GM12878 (cell line): ENCODE measurements at regions not wholly inside any gene's neighbourhood (a gene's known extent, or its start where the extent isn't known, plus 50 kb on each side); places are given as distances from the start of the nearest gene placed in this dataset.

Experiments used
- ATAC-seq: fragments of 200-7000 bp; cut with Tn5 transposase; 3 replicates; pipeline ENCODE4 v1.9.1; 2020; ENCODE audit warnings: mild to moderate bottlenecking, moderate library complexity
- BruUV-seq: library from RNA; stranded (reverse); fragments of 400-500 nt; replicated peaks from 2 replicates; lab custom pipeline; 2021; lab: Mats Ljungman, UMichigan
- CTCF ChIA-PET: fragments of 300-600 bp; sonication (Branson Sonifier 250); formaldehyde crosslinking; extraction: SDS; loops from one replicate; lab custom pipeline; 2021; ENCODE audit warnings: inconsistent platforms; lab: Yijun Ruan, JAX
- POLR2A ChIA-PET: fragments of 350-600 bp; formaldehyde crosslinking; extraction: SDS; loops from one replicate; lab custom pipeline; 2021; ENCODE audit warnings: inconsistent platforms; lab: Charles Lee
- RAD21 ChIA-PET: fragments of 300-600 bp; sonication (Branson Sonifier 250); formaldehyde crosslinking; loops from one replicate; lab custom pipeline; 2023; ENCODE audit warnings: antibody characterized with exemption; ENCODE audit not compliant: unreplicated experiment; lab: Charles Lee
- SMC1A ChIA-PET: fragments of 300-600 bp; sonication (Branson Sonifier 250); formaldehyde crosslinking; loops from one replicate; lab custom pipeline; 2023; ENCODE audit not compliant: unreplicated experiment, uncharacterized antibody; lab: Charles Lee
- DNase-seq: peaks from one replicate; pipeline ENCODE4 v3.0.0-alpha.2; 2011; ENCODE audit warnings: low read depth, low spot score
- FAIRE-seq: peaks from 3 replicates; lab custom pipeline; 2011; peaks lifted over from hg19 to GRCh38; lab: Jason Lieb, UNC
- H2AFZ ChIP-seq: 2 replicates; pipeline ENCODE4 v1.6.0; 2011; ENCODE audit warnings: low read depth, low read length, control low read depth; ENCODE audit not compliant: control insufficient read depth
- H3K27ac ChIP-seq: 2 replicates; pipeline ENCODE4 v1.5.1; 2011; ENCODE audit warnings: control low read depth; ENCODE audit not compliant: control insufficient read depth, insufficient read depth
- H3K27me3 ChIP-seq, 2 experiments: replicated peaks in 1 of 2; 2 replicates each; pipeline versions ENCODE4 v1.6.0 to v1.6.1; 2011; ENCODE audit warnings: low read length in 1 of 2; ENCODE audit not compliant: control insufficient read depth in 2 of 2, insufficient read depth in 2 of 2
- H3K36me3 ChIP-seq, 2 experiments: 2 replicates each; pipeline ENCODE4 v1.5.1; 2011; ENCODE audit warnings: low read length in 1 of 2; ENCODE audit not compliant: control insufficient read depth in 2 of 2, insufficient read depth in 2 of 2
- H3K4me1 ChIP-seq: 2 replicates; pipeline ENCODE4 v1.6.1; 2011; ENCODE audit warnings: mild to moderate bottlenecking, low read length, moderate library complexity, mixed read lengths; ENCODE audit not compliant: control insufficient read depth, insufficient read depth
- H3K4me2 ChIP-seq: 2 replicates; pipeline ENCODE4 v1.6.0; 2011; ENCODE audit warnings: control low read depth; ENCODE audit not compliant: control insufficient read depth, insufficient read depth
- H3K4me3 ChIP-seq: fragments of 200-600 bp; sonication (generic); 2 replicates; pipeline ENCODE4 v1.5.1; 2016
- H3K79me2 ChIP-seq: 2 replicates; pipeline ENCODE4 v1.6.0; 2011; ENCODE audit warnings: low read length; ENCODE audit not compliant: control insufficient read depth, insufficient read depth
- H3K9ac ChIP-seq: 2 replicates; pipeline ENCODE4 v1.8.0; 2011; ENCODE audit warnings: low read length, control low read depth, mixed read lengths; ENCODE audit not compliant: control insufficient read depth, insufficient read depth
- H3K9me3 ChIP-seq: replicated peaks from 3 replicates; pipeline ENCODE4 v1.5.1; 2011; ENCODE audit warnings: mild to moderate bottlenecking, low read length; ENCODE audit not compliant: control insufficient read depth, insufficient read depth
- H4K20me1 ChIP-seq: 2 replicates; pipeline ENCODE4 v1.6.0; 2011; ENCODE audit not compliant: control insufficient read depth, insufficient read depth
- BCL11A ChIP-seq: IDR thresholded peaks from 2 replicates; pipeline ENCODE4 v1.6.1; 2011; ENCODE audit warnings: low read depth, low read length
- BHLHE40 ChIP-seq, 2 experiments: fragments of 450-650 bp in 1 of 2; IDR thresholded peaks; 2 replicates each; pipeline ENCODE4 v1.6.1; 2011 to 2017; ENCODE audit warnings: low read depth in 2 of 2, borderline replicate concordance in 1 of 2, improper control_type of control experiment in 1 of 2, low read length in 1 of 2, mild to moderate bottlenecking in 1 of 2
- CREB1 ChIP-seq: IDR thresholded peaks from 2 replicates; pipeline ENCODE4 v1.6.1; 2012; ENCODE audit warnings: low read depth, mild to moderate bottlenecking, inconsistent platforms
- EZH2 ChIP-seq: IDR thresholded peaks from 2 replicates; pipeline ENCODE4 v1.6.1; 2012; ENCODE audit warnings: low read depth, mild to moderate bottlenecking, control low read depth, inconsistent platforms, low read length, borderline replicate concordance; ENCODE audit not compliant: control insufficient read depth
- FOXK2 ChIP-seq: fragments of 450-650 bp; IDR thresholded peaks from 2 replicates; pipeline ENCODE4 v1.6.1; 2017; ENCODE audit warnings: mild to moderate bottlenecking, moderate library complexity
- GABPA ChIP-seq: IDR thresholded peaks from 2 replicates; pipeline ENCODE4 v1.6.1; 2014; ENCODE audit warnings: antibody characterized with exemption, low read depth, mild to moderate bottlenecking, inconsistent platforms
- JUNB ChIP-seq: IDR thresholded peaks from 2 replicates; pipeline ENCODE4 v1.6.1; 2016; ENCODE audit warnings: antibody characterized with exemption, mild to moderate bottlenecking
- NR2C2 ChIP-seq: IDR thresholded peaks from 2 replicates; pipeline ENCODE4 v1.6.1; 2011; ENCODE audit warnings: borderline replicate concordance, low read depth; ENCODE audit not compliant: control insufficient read depth, insufficient read length
- ZNF207 ChIP-seq: fragments of 450-650 bp; IDR thresholded peaks from 2 replicates; pipeline ENCODE4 v1.6.1; 2014; ENCODE audit warnings: antibody characterized with exemption, mild to moderate bottlenecking, borderline replicate concordance
- WGBS: methylation state at CpG from one replicate; pipeline ENCODE4 v1.1.6; 2016; ENCODE audit warnings: low lambda C conversion rate; ENCODE audit not compliant: insufficient replicate concordance, insufficient coverage; ENCODE audit errors: missing lambda C conversion rate; 5-methylcytosine and 5-hydroxymethylcytosine counted together
- in situ Hi-C: fragments of 300-500 bp; cut with MboI; formaldehyde crosslinking; loops from 9 replicates; pipeline ENCODE4 v1.14.3; 2018; ENCODE audit warnings: mixed read lengths
- intact Hi-C: fragments of 100-400 bp; cut with micrococcal nuclease; formaldehyde crosslinking; loops from one replicate; pipeline ENCODE4 v1.14.2; 2022; ENCODE audit not compliant: unreplicated experiment
- TF ChIP-seq, protein P1 (sequence below): IDR thresholded peaks from 2 replicates; pipeline ENCODE4 v1.6.1; 2011; ENCODE audit warnings: low read depth, mild to moderate bottlenecking, low read length, moderate library complexity, borderline replicate concordance; ENCODE audit errors: extremely low read depth

- Histone ChIP-seq H3K27me3 (no peaks in the 10 kb centered on the region), H3K36me3 (no peaks in the 10 kb centered on the region), H3K4me2 (no peak overlapping the region), H3K9me3 (no peaks in the 10 kb centered on the region), H3K27ac (no peak overlapping the region), H3K79me2 (no peaks in the 10 kb centered on the region), H3K4me3 (no peak overlapping the region), H3K4me1 (no peaks in the 10 kb centered on the region), H3K9ac (no peak overlapping the region), H2AFZ (no peak overlapping the region), H4K20me1 (no peaks in the 10 kb centered on the region)
- no TSS peak for BruUV-seq
- DNase-seq = no peak
- intact Hi-C loops (no loop called here), in situ Hi-C loops (no loop called here)
- POLR2A ChIA-PET = interaction anchor here (0.7 kb wide), 1 partner anchor 8 kb away, joined by 3 read pairs; no protein-coding TSS in a partner anchor
- no peak for ATAC-seq
- TF ChIP-seq, protein P1, sequence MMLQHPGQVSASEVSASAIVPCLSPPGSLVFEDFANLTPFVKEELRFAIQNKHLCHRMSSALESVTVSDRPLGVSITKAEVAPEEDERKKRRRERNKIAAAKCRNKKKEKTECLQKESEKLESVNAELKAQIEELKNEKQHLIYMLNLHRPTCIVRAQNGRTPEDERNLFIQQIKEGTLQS = no peak
- TF ChIP-seq NR2C2 (no peak), JUNB (no peak), CREB1 (no peak), EZH2 (no peak), BHLHE40 (IDR thresholded peaks at IDR 0.05; ENCODE audit: borderline replicate concordance in 1 of 2, low read depth in 2 of 2, low read length in 1 of 2) (no peak), ZNF207 (no peak), FOXK2 (no peak), BCL11A (no peak), GABPA (no peak)
- FAIRE-seq = no peak
- RAD21 ChIA-PET = no interaction called here
- CTCF ChIA-PET = no interaction called here
- WGBS = 12% methylated on average over 6 of the region's 6 CpGs
- SMC1A ChIA-PET = no interaction called here
These were observed 112.1 kb downstream of the PTPRS start for GRCh38 chr19:5228490-5228889.
